NCI-H1048 (cell line): ENCODE measurements at regions not wholly inside any gene's neighbourhood (a gene's known extent, or its start where the extent isn't known, plus 50 kb on each side); places are given as distances from the start of the nearest gene placed in this dataset.

ENCODE experiments used
- DNase-seq: peaks from one replicate; lab custom pipeline; 2025; lab: John Stamatoyannopoulos, UW

- no peak for DNase-seq
Observed at GRCh38 chr21:16834791-16835190, 678.1 kb upstream of the CXADR start.

GRCh38 chr21:16837321-16837720 lies 675.5 kb upstream of the CXADR start:
- DNase-seq: no peak

DNA sequence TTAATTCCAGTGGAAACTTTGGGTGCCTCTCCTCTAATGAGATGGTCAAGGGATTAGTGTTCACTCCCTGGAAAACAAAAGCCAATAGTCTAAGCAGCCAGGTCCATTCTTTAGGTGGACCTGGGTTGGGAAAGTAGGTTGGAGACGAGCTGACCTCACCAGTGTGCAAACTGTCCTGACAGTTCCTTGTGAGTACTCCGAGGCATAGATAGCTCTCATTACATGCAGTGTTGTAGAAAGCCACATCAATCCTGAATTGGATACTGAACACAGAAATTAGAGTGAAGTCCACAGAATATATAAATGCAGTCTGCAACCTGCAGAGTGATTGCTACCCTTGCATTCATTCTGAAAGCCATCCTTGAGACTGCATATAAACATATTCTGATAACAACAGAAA lies 675.1 kb upstream of the CXADR start:
- DNase-seq: no peak

DNA sequence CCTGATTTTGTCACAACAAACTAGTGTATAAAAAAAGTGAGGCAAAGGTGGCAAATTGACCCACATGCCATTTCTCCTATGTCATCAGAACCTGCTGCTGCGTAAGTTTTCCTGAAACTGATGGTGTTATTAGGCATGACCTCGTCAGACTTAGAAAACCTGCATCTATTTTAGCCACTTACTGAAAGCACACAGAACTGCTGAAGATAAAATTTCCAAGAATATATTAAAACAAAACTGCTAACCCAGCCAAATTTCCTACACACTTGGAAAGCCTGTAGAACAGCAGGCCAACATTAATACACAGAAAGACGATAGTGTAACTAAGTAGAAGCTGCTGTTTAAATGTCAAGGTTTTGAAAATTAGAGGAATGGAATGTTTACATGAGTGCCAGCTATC lies 674.5 kb upstream of the CXADR start:
- no peak for DNase-seq

DNA sequence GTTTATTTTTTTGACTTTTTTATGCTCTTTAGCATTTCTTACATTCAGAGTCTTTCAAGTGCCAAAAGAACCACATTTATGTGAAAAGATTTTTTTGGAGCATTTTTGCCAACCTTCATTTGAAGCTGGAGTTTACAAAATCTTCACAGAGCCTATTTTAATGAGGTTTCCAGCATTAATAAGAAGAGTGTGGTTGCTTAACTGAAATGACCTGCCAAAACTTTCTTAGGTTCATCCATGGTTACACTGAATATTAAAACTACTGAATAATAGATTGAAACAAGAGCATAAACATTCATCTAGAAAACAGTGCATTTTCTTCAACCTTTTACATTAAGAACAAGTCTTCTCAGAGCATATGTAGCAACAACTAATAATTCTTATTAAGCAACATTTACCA lies 672.3 kb upstream of the CXADR start:
- DNase-seq: no peak

DNA sequence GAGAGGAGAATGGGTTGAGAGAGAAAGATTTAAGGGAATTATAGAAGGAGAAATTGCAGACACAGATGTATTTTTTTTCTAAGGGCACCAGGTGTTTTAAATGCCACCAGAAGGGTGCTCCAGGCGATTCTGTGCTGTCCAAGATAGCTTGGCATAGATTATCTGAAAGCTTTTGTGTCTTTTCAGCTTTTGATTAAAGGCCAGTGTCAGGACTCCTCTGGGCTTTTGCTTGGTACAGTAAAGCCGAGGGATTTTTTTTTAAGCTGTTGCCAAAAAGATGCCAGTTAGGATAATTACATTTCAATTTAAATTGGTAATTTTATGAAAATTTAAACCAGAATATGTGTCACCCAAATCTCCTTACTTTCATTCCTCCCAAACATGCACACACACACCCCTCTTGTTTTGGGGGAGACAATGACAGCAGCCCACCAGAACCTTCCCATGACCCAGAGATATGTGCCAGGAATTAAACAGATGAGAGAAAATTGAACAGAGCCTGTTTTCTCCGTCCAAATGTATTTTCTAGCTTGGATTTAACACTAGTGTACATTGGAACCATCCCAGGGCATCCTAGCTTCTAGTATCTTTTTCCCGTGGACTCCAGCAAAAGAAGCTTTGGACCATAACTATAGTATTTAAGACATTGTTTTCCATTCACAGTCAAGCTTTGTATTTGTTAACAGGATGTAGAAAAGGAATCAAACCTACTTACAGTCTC lies 670.7 kb upstream of the CXADR start:
- no peak for DNase-seq

GRCh38 chr21:16842696-16843035 lies 670.2 kb upstream of the CXADR start:
- DNase-seq: no peak

GRCh38 chr21:16847211-16847610 lies 665.6 kb upstream of the CXADR start:
- DNase-seq: no peak

DNA sequence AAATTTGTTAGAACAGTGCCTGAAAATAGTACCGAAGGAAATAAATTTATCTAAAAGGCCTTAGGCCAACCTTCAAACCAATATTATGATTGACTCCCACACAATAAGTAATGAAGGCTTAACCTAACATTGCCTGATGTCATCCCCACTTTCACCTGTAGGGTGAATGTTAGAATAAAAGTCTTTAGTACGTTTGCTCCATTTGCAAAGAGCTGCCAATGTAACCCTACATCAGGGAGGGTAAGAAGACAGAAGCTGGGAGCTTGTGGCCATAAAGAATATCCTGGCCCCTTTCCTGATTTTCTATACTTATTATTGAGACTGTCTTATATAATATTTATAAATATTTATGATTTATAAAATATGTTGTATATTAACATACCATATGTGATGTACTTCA lies 661.8 kb upstream of the CXADR start:
- no peak for DNase-seq

GRCh38 chr21:16855164-16855667 lies 657.6 kb upstream of the CXADR start:
- DNase-seq: no peak

- no peak for DNase-seq
Observed at GRCh38 chr21:16863362-16863905, 649.4 kb upstream of the CXADR start.

- DNase-seq: no peak
Observed at GRCh38 chr21:16863908-16864307, 648.9 kb upstream of the CXADR start.

GRCh38 chr21:16865632-16866031 lies 647.2 kb upstream of the CXADR start:
- no peak for DNase-seq

DNA sequence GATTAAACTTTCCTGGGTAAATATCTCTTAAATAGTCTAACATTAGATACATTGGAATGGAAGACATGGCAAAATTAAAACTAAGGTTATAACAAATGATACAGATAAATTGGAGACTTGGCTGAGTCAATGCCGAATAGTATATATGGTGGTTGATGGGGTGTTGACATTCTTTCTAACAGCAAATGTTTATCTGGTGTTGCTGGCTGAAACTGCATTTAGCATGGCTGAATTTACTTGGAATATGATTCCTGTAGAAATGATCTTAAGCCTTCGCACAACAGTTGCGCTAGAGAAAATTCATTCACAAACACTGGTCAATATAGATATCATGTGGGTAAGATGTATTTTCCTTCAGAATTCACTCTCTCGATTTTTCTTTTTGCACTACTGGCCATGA lies 646.0 kb upstream of the CXADR start:
- no peak for DNase-seq

- no peak for DNase-seq
Observed at GRCh38 chr21:16870103-16870502, 642.7 kb upstream of the CXADR start.

DNA sequence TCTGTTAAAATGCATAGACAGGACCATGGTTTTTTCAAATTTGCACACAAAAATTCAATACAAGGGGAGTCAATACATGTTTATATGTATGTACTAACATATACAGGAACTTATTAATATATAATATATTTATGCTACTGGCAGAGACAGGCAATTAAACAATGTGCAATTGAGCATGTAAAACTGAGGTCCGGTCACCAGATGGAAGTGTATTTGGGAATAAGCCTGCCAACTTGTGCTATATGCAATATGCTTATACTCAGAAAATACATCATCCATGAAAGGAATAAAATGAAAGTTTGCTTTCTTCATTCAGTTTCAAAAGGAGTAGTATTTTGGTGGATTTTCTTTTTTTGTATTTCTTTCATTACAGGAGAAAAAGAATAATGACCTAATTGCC lies 640.2 kb upstream of the CXADR start:
- DNase-seq: no peak

- no peak for DNase-seq
Observed at GRCh38 chr21:16873176-16873575, 639.7 kb upstream of the CXADR start.

DNA sequence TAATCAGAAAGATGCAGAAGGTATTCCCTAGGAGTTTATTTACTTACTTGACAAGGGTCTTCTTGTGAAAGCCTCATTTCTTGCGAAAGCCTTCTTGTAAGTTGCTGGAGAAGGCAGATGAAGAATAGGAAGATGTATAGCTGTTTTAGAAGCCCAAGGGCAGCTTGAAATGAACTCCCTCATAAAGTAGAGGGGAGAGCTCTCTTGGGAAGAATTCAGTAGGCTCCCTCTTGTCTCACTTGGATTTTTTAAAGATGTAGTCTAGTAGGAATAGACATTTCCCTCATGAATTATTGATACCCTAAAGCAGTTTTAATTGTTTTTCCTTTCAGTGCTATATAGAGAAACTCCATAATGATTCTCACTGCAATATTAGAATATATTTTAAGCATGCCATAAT lies 639.2 kb upstream of the CXADR start:
- no peak for DNase-seq

DNA sequence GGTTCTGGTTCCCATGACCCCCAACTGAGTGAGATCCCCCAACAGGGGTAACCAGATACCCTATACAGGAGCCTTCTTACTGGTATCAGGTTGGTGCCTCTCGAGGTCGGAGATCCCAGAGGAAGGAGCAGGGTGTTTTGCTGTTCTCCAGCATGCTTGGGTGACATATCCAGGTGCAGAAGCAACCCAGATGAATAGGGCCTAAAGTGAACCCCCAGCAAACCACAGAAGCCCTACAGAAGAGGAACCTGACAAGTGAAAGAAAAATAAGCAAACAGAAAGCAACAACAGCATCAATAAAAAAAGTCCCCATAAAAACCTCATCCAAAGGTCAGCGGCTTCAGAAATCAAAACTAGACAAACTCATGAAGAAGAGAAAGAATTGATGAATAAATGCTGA lies 633.4 kb upstream of the CXADR start:
- no peak for DNase-seq

DNA sequence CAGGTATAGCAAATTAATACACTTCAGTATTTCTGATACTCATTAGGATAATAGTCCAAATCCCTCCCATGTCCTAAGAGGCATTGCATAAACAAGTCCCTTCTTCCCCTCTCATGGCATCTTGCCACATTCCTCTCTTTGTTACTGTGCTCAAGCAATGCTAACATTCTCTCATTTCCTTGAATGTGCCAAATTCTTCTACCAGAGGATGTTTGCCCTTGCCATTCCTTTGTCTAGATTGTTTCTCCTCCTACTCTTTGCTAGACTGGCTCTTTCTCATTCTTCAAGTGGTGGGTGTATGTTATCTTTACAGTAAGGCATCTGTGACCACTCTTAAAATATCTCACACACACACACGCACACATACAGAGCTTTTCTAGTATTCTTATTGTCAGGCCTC lies 621.0 kb upstream of the CXADR start:
- no peak for DNase-seq

DNA sequence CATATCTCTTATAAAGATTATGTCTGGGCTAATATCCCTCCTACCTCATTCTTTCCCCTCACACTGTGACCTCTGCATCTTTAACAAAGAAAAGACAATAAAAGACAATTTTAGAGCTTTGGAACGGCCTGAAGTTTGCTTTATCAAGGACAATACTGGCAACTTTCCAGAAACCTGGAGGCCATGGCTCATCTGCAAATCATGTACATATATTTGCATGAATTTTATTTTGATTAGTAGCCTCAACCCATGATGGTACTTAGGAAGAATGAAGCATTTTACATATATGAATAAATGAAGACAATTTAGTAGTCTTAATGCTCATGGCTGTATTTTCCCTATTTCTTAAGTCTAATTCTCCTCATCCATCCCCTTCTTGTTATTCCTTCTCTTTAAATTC lies 612.2 kb upstream of the CXADR start:
- no peak for DNase-seq

GRCh38 chr21:16908077-16908476 lies 604.8 kb upstream of the CXADR start:
- no peak for DNase-seq

- no peak for DNase-seq
Observed at GRCh38 chr21:16910435-16911165, 602.2 kb upstream of the CXADR start.
